Fibroblast of villous mesenchyme (primary cell): ENCODE measurements at regions not wholly inside any gene's neighbourhood (a gene's known extent, or its start where the extent isn't known, plus 50 kb on each side); places are given as distances from the start of the nearest gene placed in this dataset.

Experiments used
- DNase-seq: peaks from one replicate; pipeline ENCODE4 v3.0.0-alpha.2; 2010; ENCODE audit warnings: low read depth
- H3K4me3 ChIP-seq: 2 replicates; pipeline ENCODE4 v1.5.1; 2011; ENCODE audit warnings: low read depth, mild to moderate bottlenecking, low read length
- CTCF ChIP-seq: IDR thresholded peaks from 2 replicates; pipeline ENCODE4 v1.5.1; 2012; ENCODE audit warnings: low read depth, mild to moderate bottlenecking, low read length; ENCODE audit not compliant: insufficient read depth

GRCh38 chr14:104431351-104431928 lies 148.1 kb upstream of the C14orf180 start:
- no peak overlapping the region for H3K4me3 ChIP-seq
- TF ChIP-seq CTCF = no peak
- DNase-seq = no peak

- H3K4me3 ChIP-seq = no peak overlapping the region
- DNase-seq = no peak
- TF ChIP-seq CTCF = no peak
These were observed 147.5 kb upstream of the C14orf180 start for GRCh38 chr14:104431929-104432541.

- H3K4me3 ChIP-seq = no peak overlapping the region
- no peak for DNase-seq
- TF ChIP-seq CTCF = no peak
These were observed 146.8 kb upstream of the C14orf180 start for GRCh38 chr14:104432611-104433231.

DNA sequence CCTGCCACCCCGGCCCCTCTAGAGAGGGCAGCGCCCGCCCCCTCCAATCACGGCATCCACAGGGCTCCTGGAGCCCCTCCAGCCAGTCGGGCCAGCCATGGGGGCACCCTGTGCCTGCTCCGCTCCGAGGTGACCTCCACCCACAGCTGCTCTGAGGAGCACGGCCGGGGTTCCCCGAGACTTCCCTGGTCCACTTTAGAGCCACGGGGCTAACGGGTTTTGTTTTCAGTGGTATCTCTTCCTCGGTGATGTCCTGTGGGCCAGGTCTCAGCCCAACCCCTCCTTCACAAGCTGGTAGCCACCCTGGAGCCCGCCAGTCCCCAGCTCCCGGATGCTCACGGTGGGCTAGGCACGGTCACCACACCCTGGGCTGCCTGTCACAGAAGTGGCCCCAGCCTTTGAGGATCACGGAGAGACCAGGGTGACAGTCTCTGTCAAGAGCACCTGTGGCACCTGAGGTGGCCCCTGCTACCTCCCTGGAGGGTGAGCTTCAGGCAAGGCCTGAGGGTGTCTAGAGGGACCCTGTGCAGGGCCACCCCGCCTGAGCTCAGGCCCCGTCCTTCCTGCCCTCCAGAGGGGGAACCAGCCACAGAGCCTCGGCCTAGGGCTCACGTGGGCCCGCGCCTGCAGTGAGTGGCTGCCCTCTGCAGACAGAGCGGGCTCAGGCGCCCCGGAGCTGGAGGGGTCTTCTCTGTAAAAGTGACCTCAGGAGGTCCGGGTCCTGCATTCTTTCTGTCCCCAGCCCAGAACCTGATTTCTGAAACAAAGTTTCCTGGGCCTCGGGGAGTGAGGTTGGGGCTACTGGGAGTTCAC lies 146.0 kb upstream of the C14orf180 start:
- no peak overlapping the region for H3K4me3 ChIP-seq
- no peak for DNase-seq
- no peak for TF ChIP-seq CTCF

- TF ChIP-seq CTCF = no peak
- no peak overlapping the region for H3K4me3 ChIP-seq
- DNase-seq = no peak
These were observed 145.1 kb upstream of the C14orf180 start for GRCh38 chr14:104434214-104435076.
